ENCODE measurements at regions not wholly inside any gene's neighbourhood (a gene's known extent, or its start where the extent isn't known, plus 50 kb on each side); places are given as distances from the start of the nearest gene placed in this dataset.

DNA sequence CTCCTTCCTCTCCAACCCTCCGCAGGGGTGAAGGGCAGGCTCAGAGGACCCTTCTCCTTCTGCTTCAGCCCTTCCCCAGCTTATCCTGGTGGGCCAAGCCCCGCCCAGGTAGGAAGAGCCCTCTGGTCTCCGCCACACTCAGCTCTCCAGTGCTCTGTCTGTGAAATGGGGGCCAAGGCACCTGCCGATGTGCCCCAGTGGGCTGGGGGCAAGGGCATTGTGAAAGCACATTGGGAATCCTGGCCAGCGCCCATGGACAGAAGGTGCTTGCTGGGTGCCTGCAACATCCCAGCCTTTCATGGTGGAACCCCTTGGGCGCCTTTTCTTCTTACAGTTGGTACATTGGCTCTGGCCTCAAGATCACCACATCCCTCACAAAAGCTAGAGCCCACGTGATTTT is 150.8 kb downstream of the INHBB start:
- DNase-seq: no peak
- Histone ChIP-seq H2AK5ac (ENCODE audit: insufficient read length, low read length) (no peak overlapping the region), H2BK12ac (ENCODE audit: insufficient read length, low read depth, low read length) (no peak overlapping the region), H3T11ph (ENCODE audit: low read length) (no peak overlapping the region), H3K23me2 (ENCODE audit: insufficient read length, low read depth, low read length, poor library complexity, severe bottlenecking) (no peaks in the 10 kb centered on the region), H4K8ac (replicated peaks; ENCODE audit: insufficient read length, low read depth, low read length) (no peak overlapping the region), H3K18ac (ENCODE audit: insufficient read length, low read depth, low read length) (no peak overlapping the region), H3K27me3 (ENCODE audit: insufficient read depth, low read length) (no peaks in the 10 kb centered on the region; the same call in 1 of the 2 replicates), H3K4ac (ENCODE audit: low read depth, low read length) (no peak overlapping the region), H3K9me3 (ENCODE audit: control insufficient read depth, low read depth, low read length) (no peaks in the 10 kb centered on the region), H3K23ac (ENCODE audit: insufficient read length, low read depth, low read length) (no peak overlapping the region), H3K14ac (ENCODE audit: insufficient read depth, low read length) (no peak overlapping the region), H2AFZ (ENCODE audit: low read length) (no peak overlapping the region), H4K91ac (ENCODE audit: insufficient read length, low read depth, low read length) (no peak overlapping the region), H2BK5ac (ENCODE audit: insufficient read length, low read length) (no peak overlapping the region), H3K56ac (ENCODE audit: insufficient read length, low read depth, low read length) (no peak overlapping the region), H3K9ac (ENCODE audit: extremely low read depth, insufficient read length, low read length) (no peak overlapping the region), H2BK120ac (ENCODE audit: low read depth, low read length, poor library complexity, severe bottlenecking) (no peak overlapping the region), H3K4me1 (ENCODE audit: insufficient read depth, low read length) (no peaks in the 10 kb centered on the region), H3K27ac (ENCODE audit: insufficient read length, low read depth, low read length) (no peak overlapping the region), H2BK20ac (ENCODE audit: low read depth, low read length, poor library complexity, severe bottlenecking) (no peak overlapping the region), H2BK15ac (ENCODE audit: low read depth, low read length) (no peak overlapping the region), H4K20me1 (ENCODE audit: control insufficient read depth, insufficient read depth, insufficient read length) (no peaks in the 10 kb centered on the region), H4K5ac (ENCODE audit: insufficient read length, low read depth, low read length) (no peak overlapping the region), H3K4me2 (ENCODE audit: insufficient read depth, insufficient read length, low read length) (no peak overlapping the region), H3K79me2 (ENCODE audit: insufficient read depth, low read length) (no peaks in the 10 kb centered on the region), H3K79me1 (ENCODE audit: insufficient read depth, low read depth, low read length, poor library complexity, severe bottlenecking) (no peaks in the 10 kb centered on the region)
- TF ChIP-seq, protein P1, sequence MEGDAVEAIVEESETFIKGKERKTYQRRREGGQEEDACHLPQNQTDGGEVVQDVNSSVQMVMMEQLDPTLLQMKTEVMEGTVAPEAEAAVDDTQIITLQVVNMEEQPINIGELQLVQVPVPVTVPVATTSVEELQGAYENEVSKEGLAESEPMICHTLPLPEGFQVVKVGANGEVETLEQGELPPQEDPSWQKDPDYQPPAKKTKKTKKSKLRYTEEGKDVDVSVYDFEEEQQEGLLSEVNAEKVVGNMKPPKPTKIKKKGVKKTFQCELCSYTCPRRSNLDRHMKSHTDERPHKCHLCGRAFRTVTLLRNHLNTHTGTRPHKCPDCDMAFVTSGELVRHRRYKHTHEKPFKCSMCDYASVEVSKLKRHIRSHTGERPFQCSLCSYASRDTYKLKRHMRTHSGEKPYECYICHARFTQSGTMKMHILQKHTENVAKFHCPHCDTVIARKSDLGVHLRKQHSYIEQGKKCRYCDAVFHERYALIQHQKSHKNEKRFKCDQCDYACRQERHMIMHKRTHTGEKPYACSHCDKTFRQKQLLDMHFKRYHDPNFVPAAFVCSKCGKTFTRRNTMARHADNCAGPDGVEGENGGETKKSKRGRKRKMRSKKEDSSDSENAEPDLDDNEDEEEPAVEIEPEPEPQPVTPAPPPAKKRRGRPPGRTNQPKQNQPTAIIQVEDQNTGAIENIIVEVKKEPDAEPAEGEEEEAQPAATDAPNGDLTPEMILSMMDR (conservative IDR thresholded peaks at IDR 0.05): no peak
- no peak overlapping the region for H3K27ac Mint-ChIP-seq
- no CpG with 5 or more reads among the region's 7 CpGs for WGBS (ENCODE audit: extremely low coverage, insufficient read length, low lambda C conversion rate)
- H3K4me3 Mint-ChIP-seq: no peak overlapping the region
- H3K27me3 Mint-ChIP-seq (ENCODE audit: low read depth): peaks cover 88% of the 10 kb centered on the region
- H3K36me3 Mint-ChIP-seq (ENCODE audit: insufficient read depth in 1 of 3, low read depth in 3 of 3): no peaks in the 10 kb centered on the region
- H3K4me1 Mint-ChIP-seq: peaks cover 0 to 3% of the 10 kb centered on the region in 2 experiments; a peak in 1 of 4 replicates
- no peaks in the 10 kb centered on the region; a peak in 1 of 5 replicates for H3K9me3 Mint-ChIP-seq

Measured in H9 (cell line).